GM19438 (cell line): ENCODE measurements at regions not wholly inside any gene's neighbourhood (a gene's known extent, or its start where the extent isn't known, plus 50 kb on each side); places are given as distances from the start of the nearest gene placed in this dataset.

Experiments used
- ATAC-seq: cut with Tn5 transposase; IDR thresholded peaks from one replicate; pipeline ENCODE4 v1.9.1; 2021; ENCODE audit warnings: low read depth; ENCODE audit not compliant: unreplicated experiment

GRCh38 chr6:129920103-129920798 is 59.1 kb upstream of the TMEM244 start:
- ATAC-seq: no peak

GRCh38 chr6:129911732-129912131 is 50.6 kb upstream of the TMEM244 start:
- no peak for ATAC-seq
